ENCODE measurements at regions not wholly inside any gene's neighbourhood (a gene's known extent, or its start where the extent isn't known, plus 50 kb on each side); places are given as distances from the start of the nearest gene placed in this dataset.
A peak's percentile ranks its signal among the peaks of the same experiment; 100 is the strongest.

DNA sequence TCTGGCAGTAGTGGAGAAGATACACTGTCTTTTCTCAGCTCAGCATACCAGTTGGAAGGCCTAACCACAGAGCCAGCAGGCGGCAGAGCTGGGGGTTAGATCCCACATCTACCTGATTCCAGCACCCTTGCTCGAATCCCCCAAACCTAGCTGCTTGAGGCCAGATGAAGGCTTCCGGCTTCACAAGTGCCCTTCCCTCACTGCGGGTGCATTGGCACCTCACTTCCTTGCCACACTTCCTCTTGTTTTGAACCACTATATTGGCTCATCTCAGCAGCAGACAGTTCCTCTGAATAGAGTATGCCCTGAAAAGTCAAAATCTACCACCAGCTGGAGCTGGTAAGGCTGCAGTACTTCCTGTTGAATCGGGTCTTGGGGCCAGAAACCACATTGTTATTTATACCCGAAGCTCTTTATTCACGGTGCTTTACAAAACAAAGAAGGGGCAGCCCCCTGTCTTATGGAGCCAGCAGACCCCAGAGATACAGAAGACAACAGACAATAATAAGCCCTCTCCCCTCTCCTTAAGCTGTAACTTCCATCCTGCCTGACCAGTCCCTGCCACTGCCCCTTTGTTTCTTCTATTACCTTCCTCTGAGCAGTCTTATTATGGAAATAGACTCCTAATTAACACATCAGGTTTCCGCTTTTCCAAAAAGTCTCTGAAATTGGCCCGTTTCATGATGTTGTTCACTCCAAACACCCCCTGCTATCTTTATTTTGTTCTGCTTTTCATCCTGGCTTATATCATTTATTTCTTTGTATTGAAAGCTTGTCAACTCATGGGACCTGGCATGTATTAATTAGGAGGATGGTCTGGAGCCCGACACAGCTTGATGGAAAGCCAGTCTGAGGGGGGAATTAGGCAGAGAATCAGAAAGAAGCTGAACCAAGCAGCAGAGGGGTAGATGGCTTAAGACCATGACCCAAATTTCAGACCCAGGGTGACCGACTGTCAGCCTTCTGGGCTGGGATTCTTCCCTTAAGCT, 233.5 kb downstream of the EFCAB11 start:
- TF ChIP-seq EZH2 (IDR thresholded peaks at IDR 0.05; ENCODE audit: borderline replicate concordance, low read length), result no peak
- TF ChIP-seq, protein P1, sequence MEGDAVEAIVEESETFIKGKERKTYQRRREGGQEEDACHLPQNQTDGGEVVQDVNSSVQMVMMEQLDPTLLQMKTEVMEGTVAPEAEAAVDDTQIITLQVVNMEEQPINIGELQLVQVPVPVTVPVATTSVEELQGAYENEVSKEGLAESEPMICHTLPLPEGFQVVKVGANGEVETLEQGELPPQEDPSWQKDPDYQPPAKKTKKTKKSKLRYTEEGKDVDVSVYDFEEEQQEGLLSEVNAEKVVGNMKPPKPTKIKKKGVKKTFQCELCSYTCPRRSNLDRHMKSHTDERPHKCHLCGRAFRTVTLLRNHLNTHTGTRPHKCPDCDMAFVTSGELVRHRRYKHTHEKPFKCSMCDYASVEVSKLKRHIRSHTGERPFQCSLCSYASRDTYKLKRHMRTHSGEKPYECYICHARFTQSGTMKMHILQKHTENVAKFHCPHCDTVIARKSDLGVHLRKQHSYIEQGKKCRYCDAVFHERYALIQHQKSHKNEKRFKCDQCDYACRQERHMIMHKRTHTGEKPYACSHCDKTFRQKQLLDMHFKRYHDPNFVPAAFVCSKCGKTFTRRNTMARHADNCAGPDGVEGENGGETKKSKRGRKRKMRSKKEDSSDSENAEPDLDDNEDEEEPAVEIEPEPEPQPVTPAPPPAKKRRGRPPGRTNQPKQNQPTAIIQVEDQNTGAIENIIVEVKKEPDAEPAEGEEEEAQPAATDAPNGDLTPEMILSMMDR (IDR thresholded peaks at IDR 0.05; ENCODE audit: low read length), result no peak

DNA sequence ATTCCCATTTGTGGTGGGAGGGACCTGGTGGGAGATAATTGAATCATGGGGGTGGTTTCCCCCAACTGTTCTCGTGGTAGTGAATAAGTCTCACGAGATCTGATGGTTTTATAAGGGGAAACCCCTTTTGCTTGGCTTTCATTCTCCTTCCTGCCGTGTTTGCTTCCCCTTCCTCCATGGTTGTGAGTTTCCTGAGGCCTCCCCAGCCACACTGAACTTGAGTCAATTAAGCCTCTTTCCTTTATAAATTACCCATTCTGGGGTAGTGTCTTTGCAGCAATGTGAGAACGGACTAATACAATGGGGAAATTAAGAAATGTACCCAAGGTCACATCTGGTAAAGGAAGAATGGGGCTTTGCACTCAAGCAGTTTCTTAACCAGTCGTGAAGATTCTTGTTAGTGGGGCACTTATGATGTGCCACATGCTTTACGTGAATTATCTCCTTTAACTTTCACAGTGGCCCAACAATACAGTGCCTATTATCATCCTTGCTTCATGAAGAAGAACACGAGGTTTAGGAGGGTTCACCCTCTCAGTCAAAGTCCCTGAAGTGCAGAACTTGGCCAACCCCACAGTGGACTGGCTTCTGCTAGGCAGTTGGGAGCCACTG, 234.3 kb downstream of the EFCAB11 start:
- H4K20me1 ChIP-seq (ENCODE audit: insufficient read depth, low read length), result no peaks in the 10 kb centered on the region
- H3K36me3 ChIP-seq (ENCODE audit: insufficient read depth, low read length), result no peaks in the 10 kb centered on the region
- H3K79me2 ChIP-seq (ENCODE audit: insufficient read depth, low read length), result no peaks in the 10 kb centered on the region
- no peak overlapping the region for H3K9ac ChIP-seq (ENCODE audit: low read length)
- H3K4me1 ChIP-seq (ENCODE audit: insufficient read depth, low read length, severe bottlenecking), result peaks cover 17% of the 10 kb centered on the region
- no peaks in the 10 kb centered on the region for H3K27me3 ChIP-seq (ENCODE audit: insufficient read depth, low read length)
- no peaks in the 10 kb centered on the region for H3K9me2 ChIP-seq (ENCODE audit: low read depth, low read length)
- peak overlapping the region; percentile 39; the same call in 1 of the 2 replicates for H2AFZ ChIP-seq (ENCODE audit: low read length)
- no peak for TF ChIP-seq EZH2 (IDR thresholded peaks at IDR 0.05; ENCODE audit: borderline replicate concordance, low read length)
- TF ChIP-seq, protein P1 (IDR thresholded peaks at IDR 0.05; ENCODE audit: low read length), result no peak
- no peaks in the 10 kb centered on the region for H3K9me3 ChIP-seq (ENCODE audit: low read length)
- H3K4me3 ChIP-seq (ENCODE audit: low read depth, low read length, poor library complexity, severe bottlenecking), result no peak overlapping the region
- H3K4me2 ChIP-seq (ENCODE audit: low read length), result peak overlapping the region; percentile 4; the same call in 1 of the 2 replicates
- no peak overlapping the region for H3K27ac ChIP-seq (ENCODE audit: low read depth, low read length, poor library complexity, severe bottlenecking)
- H3F3A ChIP-seq (ENCODE audit: insufficient read depth, low read length), result no peaks in the 10 kb centered on the region

More for the DNA sequence above, 233.5 kb downstream of the EFCAB11 start:
- Histone ChIP-seq H3K36me3 (ENCODE audit: insufficient read depth, low read length) (no peaks in the 10 kb centered on the region), H3K4me3 (ENCODE audit: low read depth, low read length, poor library complexity, severe bottlenecking) (no peak overlapping the region), H4K20me1 (ENCODE audit: insufficient read depth, low read length) (no peaks in the 10 kb centered on the region), H3K9me3 (ENCODE audit: low read length) (no peaks in the 10 kb centered on the region), H3K9ac (ENCODE audit: low read length) (no peak overlapping the region), H3K27ac (ENCODE audit: low read depth, low read length, poor library complexity, severe bottlenecking) (no peak overlapping the region), H3K9me2 (ENCODE audit: low read depth, low read length) (no peaks in the 10 kb centered on the region), H3K4me2 (ENCODE audit: low read length) (peak overlapping the region; percentile 4; the same call in 1 of the 2 replicates), H3K4me1 (ENCODE audit: insufficient read depth, low read length, severe bottlenecking) (peaks cover 17% of the 10 kb centered on the region), H2AFZ (ENCODE audit: low read length) (peak overlapping the region; percentile 39; the same call in 1 of the 2 replicates), H3F3A (ENCODE audit: insufficient read depth, low read length) (no peaks in the 10 kb centered on the region), H3K27me3 (ENCODE audit: insufficient read depth, low read length) (no peaks in the 10 kb centered on the region), H3K79me2 (ENCODE audit: insufficient read depth, low read length) (no peaks in the 10 kb centered on the region)

DNA sequence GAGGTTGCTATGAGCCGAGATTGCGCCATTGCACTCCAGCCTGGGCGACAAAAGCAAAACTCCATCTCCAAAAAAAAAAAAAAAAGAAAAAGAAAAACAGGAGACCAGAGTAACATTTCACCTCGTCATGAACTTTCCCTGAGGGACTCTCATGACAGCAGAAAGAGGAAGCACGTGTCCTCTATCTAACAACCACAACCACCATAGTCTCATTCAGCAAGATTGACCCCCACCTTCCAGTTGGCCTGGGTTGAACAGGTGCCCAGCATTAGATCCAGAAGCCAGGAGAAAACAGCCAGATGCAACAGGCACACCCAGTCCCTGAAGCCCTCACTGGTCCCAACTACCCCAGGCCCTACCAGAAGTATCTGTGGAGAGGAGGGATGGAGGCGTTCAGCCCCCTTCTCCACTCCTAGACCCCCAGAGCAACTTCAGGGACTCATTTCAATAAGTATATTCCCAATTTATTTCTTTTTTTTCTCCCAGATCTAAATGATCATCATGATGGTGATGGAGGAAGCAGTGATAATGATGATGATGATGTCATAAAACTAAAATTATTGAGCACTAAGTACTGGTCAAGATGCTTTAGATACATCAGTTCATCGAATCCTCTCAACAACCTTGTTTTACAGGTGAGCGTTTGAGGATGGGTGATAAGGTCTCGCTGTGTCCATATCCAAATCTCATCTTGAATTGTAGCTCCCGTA, 235.0 kb downstream of the EFCAB11 start:
- H3K4me1 ChIP-seq (ENCODE audit: insufficient read depth, low read length, severe bottlenecking), result peaks cover 17% of the 10 kb centered on the region
- no peaks in the 10 kb centered on the region for H3K36me3 ChIP-seq (ENCODE audit: insufficient read depth, low read length)
- H3K4me3 ChIP-seq (ENCODE audit: low read depth, low read length, poor library complexity, severe bottlenecking), result no peak overlapping the region
- H3K9me3 ChIP-seq (ENCODE audit: low read length), result no peaks in the 10 kb centered on the region
- H3K27ac ChIP-seq (ENCODE audit: low read depth, low read length, poor library complexity, severe bottlenecking), result no peak overlapping the region
- H3F3A ChIP-seq (ENCODE audit: insufficient read depth, low read length), result no peaks in the 10 kb centered on the region
- H4K20me1 ChIP-seq (ENCODE audit: insufficient read depth, low read length), result no peaks in the 10 kb centered on the region
- no peak for TF ChIP-seq EZH2 (IDR thresholded peaks at IDR 0.05; ENCODE audit: borderline replicate concordance, low read length)
- TF ChIP-seq, protein P1 (IDR thresholded peaks at IDR 0.05; ENCODE audit: low read length), result no peak
- no peaks in the 10 kb centered on the region for H3K79me2 ChIP-seq (ENCODE audit: insufficient read depth, low read length)
- H3K9ac ChIP-seq (ENCODE audit: low read length), result no peak overlapping the region
- no peaks in the 10 kb centered on the region for H3K27me3 ChIP-seq (ENCODE audit: insufficient read depth, low read length)
- H3K9me2 ChIP-seq (ENCODE audit: low read depth, low read length), result no peaks in the 10 kb centered on the region
- no peak overlapping the region for H2AFZ ChIP-seq (ENCODE audit: low read length)
- no peak overlapping the region for H3K4me2 ChIP-seq (ENCODE audit: low read length)

All from OCI-LY1 (cell line).